Fibroblast of pulmonary artery (primary cell): ENCODE measurements at regions not wholly inside any gene's neighbourhood (a gene's known extent, or its start where the extent isn't known, plus 50 kb on each side); places are given as distances from the start of the nearest gene placed in this dataset.
A peak's percentile ranks its signal among the peaks of the same experiment; 100 is the strongest.

Experiments used
- DNase-seq: peaks from one replicate; pipeline ENCODE4 v3.0.0-alpha.2; 2010; ENCODE audit warnings: low read depth
- H3K4me3 ChIP-seq: replicated peaks from 2 replicates; pipeline ENCODE4 v1.5.1; 2011; ENCODE audit warnings: low read depth, mild to moderate bottlenecking, control low read depth, low read length, moderate library complexity
- CTCF ChIP-seq: IDR thresholded peaks from 2 replicates; pipeline ENCODE4 v1.5.1; 2011; ENCODE audit warnings: mild to moderate bottlenecking, control low read depth, low read length, inconsistent platforms; ENCODE audit errors: missing control alignments

DNA sequence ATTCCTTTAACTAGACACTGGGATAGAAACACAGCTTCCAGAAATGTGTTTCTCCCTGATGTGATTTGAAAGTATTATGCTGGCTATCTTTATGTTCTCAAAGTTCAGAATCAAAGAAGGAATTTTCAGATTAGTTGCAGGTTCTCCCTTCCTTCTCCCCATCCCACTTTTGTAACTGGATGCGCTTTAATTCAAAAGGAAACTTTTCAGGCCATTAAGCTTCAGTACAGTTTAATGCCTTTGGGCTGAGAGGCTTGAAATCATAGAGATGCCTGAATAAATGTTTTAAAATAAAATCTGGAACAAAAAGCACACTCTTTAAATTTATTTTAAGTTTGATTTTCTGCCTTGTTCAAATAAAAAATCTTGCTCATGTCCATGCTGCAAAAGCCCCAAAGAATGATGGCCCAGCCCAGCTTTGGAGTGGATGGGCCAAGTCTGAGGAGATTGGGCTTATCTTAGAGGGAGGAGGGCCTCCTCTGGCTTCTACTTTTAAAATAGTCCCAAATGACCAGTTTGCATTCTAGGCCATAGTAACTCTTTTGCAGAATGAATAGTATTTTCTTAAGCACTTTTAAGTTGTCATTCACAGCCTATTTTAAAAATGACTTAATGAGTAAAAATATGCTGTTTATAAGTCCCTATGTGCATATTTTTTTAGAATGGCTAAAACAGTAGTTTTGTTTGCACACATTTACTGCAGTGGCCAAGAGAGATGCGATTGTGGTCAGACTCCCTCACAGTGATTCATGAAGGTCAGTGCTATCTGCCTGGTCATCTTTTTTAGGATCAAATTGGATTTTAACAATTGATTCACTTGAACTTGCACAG, 129.2 kb downstream of the MTX2 start:
- peak; percentile 19 for DNase-seq
- no peak overlapping the region for H3K4me3 ChIP-seq
- TF ChIP-seq CTCF = no peak

DNA sequence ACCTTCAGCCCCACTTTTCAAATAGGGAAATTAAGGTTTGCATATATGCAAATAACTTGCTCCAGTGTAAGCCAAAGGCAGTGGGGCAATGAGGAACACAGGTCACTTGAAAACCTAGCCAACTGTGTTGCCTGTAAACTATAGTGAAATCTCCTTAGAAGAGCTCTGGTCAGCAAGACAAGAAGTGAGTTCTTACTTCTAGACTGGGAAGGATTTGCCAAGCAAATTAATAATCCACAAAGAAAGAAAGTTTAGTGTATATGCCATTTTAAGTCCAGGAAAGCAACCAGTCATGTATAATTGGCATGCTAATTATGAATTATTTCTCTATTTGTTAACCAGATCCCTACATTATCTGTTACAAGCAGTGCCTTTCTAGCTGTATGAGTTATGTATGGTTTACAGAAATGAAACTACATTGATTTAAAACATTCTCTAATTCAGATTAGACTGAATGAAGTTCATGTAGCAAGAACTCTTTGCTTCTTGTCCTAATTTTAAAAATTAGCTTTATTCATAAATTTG, 129.9 kb downstream of the MTX2 start:
- DNase-seq = no peak
- no peak overlapping the region for H3K4me3 ChIP-seq
- no peak for TF ChIP-seq CTCF

GRCh38 chr2:176405477-176405876, 136.2 kb downstream of the MTX2 start:
- H3K4me3 ChIP-seq = no peak overlapping the region
- DNase-seq = no peak
- no peak for TF ChIP-seq CTCF

DNA sequence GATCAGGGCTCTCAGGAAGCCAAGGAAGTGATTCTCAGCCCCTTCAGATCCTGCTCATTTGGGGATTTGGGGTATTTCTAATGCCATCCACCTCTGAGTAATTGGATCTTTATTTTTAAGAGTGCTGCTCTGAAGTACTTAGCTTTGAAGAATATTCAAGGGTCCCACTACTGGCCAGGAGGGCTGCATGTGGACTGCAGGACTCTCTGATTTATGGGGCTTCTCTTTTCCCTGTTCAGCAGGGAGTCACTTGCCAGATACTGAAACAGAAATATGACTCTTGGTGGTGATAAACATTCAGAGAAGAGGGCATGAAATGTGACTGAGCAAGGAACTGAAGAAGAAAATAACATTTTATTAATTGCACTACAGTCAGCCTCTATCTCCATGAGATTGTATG, 138.5 kb downstream of the MTX2 start:
- DNase-seq = no peak
- no peak for TF ChIP-seq CTCF
- H3K4me3 ChIP-seq = no peak overlapping the region

DNA sequence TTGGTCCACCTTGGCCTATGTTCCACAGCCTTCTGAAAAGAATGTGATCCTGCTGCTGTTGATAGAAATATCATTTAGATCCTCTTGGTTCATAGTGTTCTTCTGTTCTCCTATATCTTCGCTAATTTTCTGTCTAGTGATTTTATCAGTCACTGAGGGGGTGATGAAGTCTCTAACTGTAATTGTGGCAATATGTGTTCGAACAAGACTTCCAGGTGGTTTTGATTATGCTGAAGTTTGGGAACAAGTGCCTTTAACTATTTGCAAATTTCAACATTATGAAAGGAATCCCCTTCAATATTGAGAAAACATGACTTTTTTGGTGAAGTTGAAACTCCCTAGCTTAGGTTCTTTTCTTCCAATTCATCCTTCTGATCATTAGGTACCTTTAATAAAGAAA, 140.4 kb downstream of the MTX2 start:
- no peak for DNase-seq
- no peak overlapping the region for H3K4me3 ChIP-seq
- no peak for TF ChIP-seq CTCF

DNA sequence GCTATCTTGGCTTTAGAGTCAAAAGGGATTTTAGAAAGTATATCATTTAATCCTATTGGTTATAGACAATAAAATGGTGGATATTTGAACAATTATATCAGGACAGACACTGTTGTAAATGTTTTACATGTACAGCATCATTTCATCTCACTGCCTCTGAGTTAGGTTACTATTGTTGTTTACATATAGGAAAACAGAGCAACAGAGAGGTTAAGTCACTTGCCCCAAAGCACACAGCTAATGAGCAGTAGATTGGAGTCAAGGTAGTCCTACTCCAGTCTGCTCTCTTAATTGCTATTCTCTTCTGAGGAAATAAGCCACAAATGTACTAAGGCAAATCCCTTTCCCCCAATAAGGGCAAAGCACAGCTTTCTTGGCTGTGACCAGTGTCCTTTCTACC, 142.9 kb downstream of the MTX2 start:
- no peak for DNase-seq
- no peak for TF ChIP-seq CTCF
- no peak overlapping the region for H3K4me3 ChIP-seq

DNA sequence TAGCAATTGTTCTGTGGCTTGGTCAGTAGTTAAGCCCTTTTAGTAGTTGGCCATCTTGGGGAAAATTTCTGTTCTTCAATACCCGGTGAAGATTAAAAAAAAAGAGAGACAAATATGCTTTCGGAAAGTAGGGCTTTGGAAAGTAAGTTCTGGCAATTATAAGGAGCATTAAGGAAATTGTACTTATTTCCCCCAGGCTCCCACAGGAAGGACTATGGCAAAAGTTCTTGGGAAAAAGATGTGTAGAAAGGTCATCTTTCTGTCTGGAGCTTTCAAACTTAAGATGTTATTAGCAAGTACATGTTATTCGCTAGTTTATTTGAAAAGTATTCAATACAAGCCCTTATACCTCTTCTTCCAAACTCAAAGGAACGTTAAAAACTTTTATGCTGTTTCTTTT, 144.5 kb downstream of the MTX2 start:
- H3K4me3 ChIP-seq = no peak overlapping the region
- no peak for TF ChIP-seq CTCF
- DNase-seq = no peak
